ENCODE measurements at regions not wholly inside any gene's neighbourhood (a gene's known extent, or its start where the extent isn't known, plus 50 kb on each side); places are given as distances from the start of the nearest gene placed in this dataset.

GRCh38 chr20:40435146-40435895 lies 253.7 kb downstream of the MAFB start:
- ATAC-seq, result no peak
- Histone ChIP-seq H3K36me3 (no peaks in the 10 kb centered on the region), H3K27me3 (no peaks in the 10 kb centered on the region), H3K9me3 (no peaks in the 10 kb centered on the region), H3K4me1 (no peaks in the 10 kb centered on the region), H3K27ac (no peak overlapping the region), H3K4me3 (no peak overlapping the region)
- WGBS, 2 donors (ENCODE audit: low coverage in 1 of 2), result 68 to 79% methylated on average over 2 to 4 of the region's 4 CpGs
- TF ChIP-seq CTCF (IDR thresholded peaks at IDR 0.05), result no peak

GRCh38 chr20:40434122-40434521 lies 254.9 kb downstream of the MAFB start:
- H3K36me3 ChIP-seq, result no peaks in the 10 kb centered on the region
- ATAC-seq, result no peak
- WGBS, 2 donors (ENCODE audit: low coverage in 1 of 2), result 85 to 93% methylated on average over 3 of the region's 4 CpGs
- H3K9me3 ChIP-seq, result no peaks in the 10 kb centered on the region
- H3K4me3 ChIP-seq, result no peak overlapping the region
- no peaks in the 10 kb centered on the region for H3K27me3 ChIP-seq
- TF ChIP-seq POLR2A (IDR thresholded peaks at IDR 0.05) (no peak), EP300 (IDR thresholded peaks at IDR 0.05) (no peak), CTCF (IDR thresholded peaks at IDR 0.05) (no peak), POLR2AphosphoS5 (IDR thresholded peaks at IDR 0.05) (no peak)
- H3K4me1 ChIP-seq, result no peaks in the 10 kb centered on the region
- H3K27ac ChIP-seq, result no peak overlapping the region

GRCh38 chr20:40433341-40433861 lies 255.6 kb downstream of the MAFB start:
- H3K4me1 ChIP-seq, result no peaks in the 10 kb centered on the region
- no peak for ATAC-seq
- no peaks in the 10 kb centered on the region for H3K36me3 ChIP-seq
- WGBS, 2 donors (ENCODE audit: low coverage in 1 of 2), result 78% methylated on average over 4 of the region's 8 CpGs; no CpG with 5 or more reads in 1 of the 2 donors
- H3K9me3 ChIP-seq, result no peaks in the 10 kb centered on the region
- no peaks in the 10 kb centered on the region for H3K27me3 ChIP-seq
- H3K4me3 ChIP-seq, result no peak overlapping the region
- TF ChIP-seq POLR2A (IDR thresholded peaks at IDR 0.05) (no peak), EP300 (IDR thresholded peaks at IDR 0.05) (no peak), POLR2AphosphoS5 (IDR thresholded peaks at IDR 0.05) (no peak), CTCF (IDR thresholded peaks at IDR 0.05) (no peak)
- H3K27ac ChIP-seq, result no peak overlapping the region

- ATAC-seq, result no peak
- Histone ChIP-seq H3K9me3 (no peaks in the 10 kb centered on the region), H3K4me1 (no peaks in the 10 kb centered on the region), H3K27ac (no peak overlapping the region), H3K27me3 (no peaks in the 10 kb centered on the region), H3K36me3 (no peaks in the 10 kb centered on the region), H3K4me3 (no peak overlapping the region)
- 58 to 74% methylated on average over 3 of the region's 3 CpGs for WGBS, 2 donors (ENCODE audit: low coverage in 1 of 2)
- TF ChIP-seq CTCF (IDR thresholded peaks at IDR 0.05), result no peak
- no peak for TF ChIP-seq POLR2AphosphoS5 (IDR thresholded peaks at IDR 0.05)
- no peak for TF ChIP-seq EP300 (IDR thresholded peaks at IDR 0.05)
- no peak for TF ChIP-seq POLR2A (IDR thresholded peaks at IDR 0.05)
Observed at GRCh38 chr20:40431611-40432010, 257.4 kb downstream of the MAFB start.

GRCh38 chr20:40431112-40431511 lies 257.9 kb downstream of the MAFB start:
- H3K36me3 ChIP-seq, result no peaks in the 10 kb centered on the region
- H3K4me3 ChIP-seq, result no peak overlapping the region
- 85 to 94% methylated on average over 2 to 4 of the region's 4 CpGs for WGBS, 2 donors (ENCODE audit: low coverage in 1 of 2)
- no peak overlapping the region for H3K27ac ChIP-seq
- TF ChIP-seq EP300 (IDR thresholded peaks at IDR 0.05), result no peak
- no peak for TF ChIP-seq CTCF (IDR thresholded peaks at IDR 0.05)
- no peak for TF ChIP-seq POLR2AphosphoS5 (IDR thresholded peaks at IDR 0.05)
- no peak for TF ChIP-seq POLR2A (IDR thresholded peaks at IDR 0.05)
- no peaks in the 10 kb centered on the region for H3K4me1 ChIP-seq
- no peak for ATAC-seq
- no peaks in the 10 kb centered on the region for H3K9me3 ChIP-seq
- no peaks in the 10 kb centered on the region for H3K27me3 ChIP-seq
